Ovary (tissue), 7 donors: ENCODE measurements at regions not wholly inside any gene's neighbourhood (a gene's known extent, or its start where the extent isn't known, plus 50 kb on each side); places are given as distances from the start of the nearest gene placed in this dataset.
"Not testable (repeated sequence)": the region's sequence is repeated elsewhere in the genome, so short reads cannot be mapped to it uniquely, and the experiment has no call there.

Experiments used
- DNase-seq, 5 donors: peaks; one replicate each; pipeline ENCODE4 v3.0.0-alpha.2; 2019 to 2020
- H3K27ac ChIP-seq, 2 donors: fragments of 200-600 bp; one replicate each; pipeline versions ENCODE4 v1.5.1 to v1.8.0; 2019 to 2022
- H3K27me3 ChIP-seq: fragments of 200-600 bp; one replicate; pipeline ENCODE4 v1.8.0; 2022
- H3K36me3 ChIP-seq: fragments of 200-600 bp; sonication (generic); one replicate; pipeline ENCODE4 v1.5.1; 2019
- H3K4me1 ChIP-seq: one replicate; pipeline ENCODE4 v1.8.1; 2013; ENCODE audit warnings: mild to moderate bottlenecking, moderate library complexity; ENCODE audit not compliant: insufficient read depth
- H3K4me3 ChIP-seq: fragments of 200-600 bp; sonication (generic); one replicate; pipeline ENCODE4 v1.5.1; 2017
- H3K9me3 ChIP-seq, 2 donors: fragments of 200-600 bp in 1 of 2; sonication (generic) in 1 of 2; one replicate each; pipeline versions ENCODE4 v1.5.1 to v1.8.1; 2013 to 2019; ENCODE audit warnings: mild to moderate bottlenecking in 1 of 2, moderate library complexity in 1 of 2
- EP300 ChIP-seq: sonication (generic); formaldehyde crosslinking; IDR thresholded peaks from one replicate; pipeline ENCODE4 v1.6.1; 2017; ENCODE audit warnings: antibody characterized with exemption
- POLR2A ChIP-seq: fragments of 450-650 bp; IDR thresholded peaks from one replicate; pipeline ENCODE4 v1.6.1; 2017; ENCODE audit warnings: antibody characterized with exemption, mild to moderate bottlenecking, moderate library complexity
- WGBS, 3 donors: extraction: QIAGEN DNeasy Blood & Tissue Kit in 1 of 3; methylation state at CpG; one replicate each; pipeline versions ENCODE4 v1.1.5 to v1.1.7; 2013 to 2017; 5-methylcytosine and 5-hydroxymethylcytosine counted together
- intact Hi-C, 4 donors: fragments of 100-400 bp; cut with DNase I; formaldehyde crosslinking; loops; one replicate each; pipeline versions ENCODE4 v1.11.0 to v1.15.1; 2022 to 2023
- TF ChIP-seq, protein P1 (sequence below), 3 donors: fragments of 450-650 bp in 2 of 3; fragments of 200-600 bp in 1 of 3; IDR thresholded peaks; one replicate each; pipeline versions ENCODE4 v1.5.1 to v1.8.0; 2016 to 2022; ENCODE audit warnings: antibody characterized with exemption in 3 of 3, mild to moderate bottlenecking in 1 of 3
- donor health status: DM: no; HTN: no; CAD: no; lungs with moderate emphysema.
- donor health status: DM: no; HTN: no; CAD: no.
- donor health status: Bipolar disorder and iron deficiency.
- donor health status: DM: no; HTN: no; CAD: no.
- donor health status: DM: yes; HTN: yes; CAD: no.

DNA sequence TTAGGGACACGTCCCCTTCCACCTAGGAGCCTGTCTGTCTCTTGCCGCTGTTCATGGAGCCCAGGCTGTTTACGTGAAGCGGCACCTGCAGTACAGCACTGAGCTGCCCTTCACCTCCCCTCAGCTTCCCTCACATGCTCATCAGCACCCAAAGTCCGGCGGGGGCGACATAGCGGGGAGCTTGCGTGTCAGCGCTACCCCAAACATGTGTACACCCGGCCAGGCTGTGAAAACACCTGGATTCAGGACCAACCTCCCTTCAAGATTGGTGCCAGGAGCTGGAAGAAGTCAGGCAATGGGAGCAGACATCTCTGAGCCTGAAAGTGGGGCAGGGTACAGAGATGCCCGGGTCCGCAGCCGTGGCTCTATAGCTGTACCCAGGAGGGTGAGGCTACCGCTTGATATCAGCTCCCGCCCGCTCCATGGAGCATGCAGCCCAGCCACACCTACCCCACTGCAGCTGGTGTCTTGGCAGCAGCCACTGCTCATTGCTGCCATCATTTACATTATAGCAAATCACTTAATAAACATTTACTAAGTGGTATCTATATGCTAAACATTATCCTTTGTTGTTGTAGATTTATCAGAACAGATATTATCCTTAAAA is 712.1 kb downstream of the CDH9 start:
- no peaks in the 10 kb centered on the region for H3K36me3 ChIP-seq
- H3K4me1 ChIP-seq, result no peaks in the 10 kb centered on the region
- WGBS, 3 donors, result 89 to 95% (median 94%) methylated on average over 17 of the region's 17 CpGs
- intact Hi-C loops, result no loop called here
- H3K4me3 ChIP-seq, result no peak overlapping the region
- no peak overlapping the region for H3K27ac ChIP-seq
- no peak for DNase-seq
- TF ChIP-seq POLR2A (no peak), EP300 (no peak)
- TF ChIP-seq, protein P1, sequence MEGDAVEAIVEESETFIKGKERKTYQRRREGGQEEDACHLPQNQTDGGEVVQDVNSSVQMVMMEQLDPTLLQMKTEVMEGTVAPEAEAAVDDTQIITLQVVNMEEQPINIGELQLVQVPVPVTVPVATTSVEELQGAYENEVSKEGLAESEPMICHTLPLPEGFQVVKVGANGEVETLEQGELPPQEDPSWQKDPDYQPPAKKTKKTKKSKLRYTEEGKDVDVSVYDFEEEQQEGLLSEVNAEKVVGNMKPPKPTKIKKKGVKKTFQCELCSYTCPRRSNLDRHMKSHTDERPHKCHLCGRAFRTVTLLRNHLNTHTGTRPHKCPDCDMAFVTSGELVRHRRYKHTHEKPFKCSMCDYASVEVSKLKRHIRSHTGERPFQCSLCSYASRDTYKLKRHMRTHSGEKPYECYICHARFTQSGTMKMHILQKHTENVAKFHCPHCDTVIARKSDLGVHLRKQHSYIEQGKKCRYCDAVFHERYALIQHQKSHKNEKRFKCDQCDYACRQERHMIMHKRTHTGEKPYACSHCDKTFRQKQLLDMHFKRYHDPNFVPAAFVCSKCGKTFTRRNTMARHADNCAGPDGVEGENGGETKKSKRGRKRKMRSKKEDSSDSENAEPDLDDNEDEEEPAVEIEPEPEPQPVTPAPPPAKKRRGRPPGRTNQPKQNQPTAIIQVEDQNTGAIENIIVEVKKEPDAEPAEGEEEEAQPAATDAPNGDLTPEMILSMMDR (IDR thresholded peaks at IDR 0.05), result no peak
- no peaks in the 10 kb centered on the region for H3K9me3 ChIP-seq
- no peaks in the 10 kb centered on the region for H3K27me3 ChIP-seq

DNA sequence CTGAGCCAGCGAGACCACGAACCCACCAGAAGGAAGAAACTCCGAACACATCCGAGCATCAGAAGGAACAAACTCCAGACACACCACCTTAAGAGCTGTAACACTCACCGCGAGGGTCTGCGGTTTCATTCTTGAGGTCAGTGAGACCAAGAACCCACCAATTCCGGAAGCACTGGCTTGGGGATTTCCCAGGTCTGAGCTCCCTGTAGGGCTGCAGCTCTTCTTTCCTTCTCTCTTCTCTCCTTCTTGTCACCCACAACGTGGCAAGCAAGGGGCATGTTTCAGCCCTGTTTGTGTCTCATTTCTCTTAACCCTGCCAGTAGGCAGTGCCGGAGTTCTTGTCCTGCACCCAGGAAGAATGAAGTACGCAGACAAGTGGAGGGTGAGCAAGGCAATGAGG is 713.0 kb downstream of the CDH9 start:
- intact Hi-C loops, result not testable (repeated sequence)
- WGBS, 3 donors, result 92 to 93% (median 92%) methylated on average over 11 of the region's 11 CpGs

DNA sequence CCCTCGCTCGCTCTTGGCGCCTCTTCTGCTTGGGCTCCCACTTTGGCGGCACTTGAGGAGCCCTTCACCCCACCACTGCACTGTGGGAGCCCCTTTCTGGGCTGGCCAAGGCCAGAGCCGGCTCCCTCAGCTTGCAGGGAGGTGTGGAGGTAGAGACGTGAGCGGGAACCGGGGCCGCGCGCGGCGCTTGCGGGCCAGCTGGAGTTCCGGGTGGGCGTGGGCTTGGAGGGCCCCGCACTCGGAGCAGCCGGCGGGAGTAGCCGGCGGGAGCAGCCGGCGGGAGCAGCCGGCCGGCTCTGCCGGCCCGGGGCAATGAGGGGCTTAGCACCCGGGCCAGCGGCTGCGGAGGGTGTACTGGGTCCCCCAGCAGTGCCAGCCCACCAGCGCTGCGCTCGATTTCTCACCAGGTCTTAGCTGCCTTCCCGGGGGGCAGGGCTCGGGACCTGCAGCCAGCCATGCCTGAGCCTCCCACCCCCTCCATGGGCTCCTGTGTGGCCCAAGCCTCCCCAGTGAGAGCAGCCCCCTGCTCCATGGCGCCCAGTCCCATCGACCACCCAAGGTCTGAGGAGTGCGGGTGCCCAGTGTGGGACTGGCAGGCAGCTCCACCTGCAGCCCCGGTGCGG is 714.0 kb downstream of the CDH9 start:
- intact Hi-C loops, H3K4me3 ChIP-seq, H3K27me3 ChIP-seq, H3K4me1 ChIP-seq, H3K36me3 ChIP-seq, H3K9me3 ChIP-seq, H3K27ac ChIP-seq, DNase-seq: not testable (repeated sequence)
- WGBS, 3 donors, result 93 to 97% (median 96%) methylated on average over 25 to 41 of the region's 41 CpGs

More for the DNA sequence above, 713.0 kb downstream of the CDH9 start:
- not testable (repeated sequence) for H3K36me3 ChIP-seq, H3K4me1 ChIP-seq, H3K4me3 ChIP-seq, H3K27ac ChIP-seq, H3K9me3 ChIP-seq, H3K27me3 ChIP-seq, DNase-seq

DNA sequence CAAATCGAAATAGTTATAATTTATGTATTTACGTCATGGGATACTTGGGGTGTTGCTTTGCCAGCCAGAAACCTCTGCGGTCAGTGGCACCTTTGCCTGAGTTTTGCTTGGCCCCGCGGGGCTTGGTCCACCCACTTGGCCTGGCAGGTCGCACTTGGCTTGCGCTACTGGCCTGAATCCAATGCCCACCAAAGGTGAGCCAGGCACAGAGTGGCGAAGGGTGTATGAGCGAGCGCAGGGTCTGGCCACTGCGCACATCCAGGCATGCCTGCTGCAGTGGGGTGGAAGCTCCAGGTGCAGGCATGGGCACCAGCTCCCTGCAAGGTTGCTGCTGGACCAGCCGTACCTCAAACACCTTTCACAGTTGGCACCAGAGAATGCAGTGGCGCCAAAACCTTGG is 714.6 kb downstream of the CDH9 start:
- Histone ChIP-seq H3K36me3 (no peaks in the 10 kb centered on the region), H3K27ac (no peak overlapping the region), H3K27me3 (no peaks in the 10 kb centered on the region), H3K9me3 (no peaks in the 10 kb centered on the region), H3K4me1 (no peaks in the 10 kb centered on the region), H3K4me3 (no peak overlapping the region)
- intact Hi-C loops, result no loop called here
- WGBS, 3 donors, result 92 to 94% (median 93%) methylated on average over 13 of the region's 13 CpGs
- no peak for TF ChIP-seq EP300
- TF ChIP-seq, protein P1 (IDR thresholded peaks at IDR 0.05), result no peak
- no peak for TF ChIP-seq POLR2A
- DNase-seq, result no peak

DNA sequence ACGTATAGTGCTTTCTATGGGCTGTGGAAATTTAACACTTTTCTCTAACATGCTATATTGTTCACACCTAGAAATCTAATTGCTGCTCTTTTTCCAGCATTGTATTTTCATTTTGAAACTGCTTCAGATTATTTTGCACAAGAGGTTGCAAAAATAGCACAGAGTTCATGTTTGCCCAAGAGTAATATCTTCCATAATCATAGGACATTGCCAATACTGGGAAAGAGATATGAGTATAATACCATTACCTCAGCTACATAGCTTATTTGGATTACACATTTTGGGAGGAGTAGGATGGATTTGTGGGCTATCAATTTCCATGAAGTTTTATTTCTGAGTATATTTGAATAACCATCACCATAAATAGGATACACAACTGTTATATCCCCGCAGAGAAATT is 717.1 kb downstream of the CDH9 start:
- Histone ChIP-seq H3K9me3 (no peaks in the 10 kb centered on the region), H3K27ac (no peak overlapping the region), H3K27me3 (no peaks in the 10 kb centered on the region), H3K4me1 (no peaks in the 10 kb centered on the region), H3K4me3 (no peak overlapping the region), H3K36me3 (no peaks in the 10 kb centered on the region)
- no peak for DNase-seq
- TF ChIP-seq POLR2A (no peak), EP300 (no peak)
- TF ChIP-seq, protein P1 (IDR thresholded peaks at IDR 0.05), result no peak
- 68 to 75% (median 73%) methylated on average over 2 of the region's 2 CpGs for WGBS, 3 donors
- intact Hi-C loops, result no loop called here
